Stimulated activated CD8-positive, alpha-beta memory T cell treated with anti-CD3 and anti-CD28 coated beads, Interleukin-7, amount 100 ng/mL, for 1 hour (primary cell): ENCODE measurements at regions not wholly inside any gene's neighbourhood (a gene's known extent, or its start where the extent isn't known, plus 50 kb on each side); places are given as distances from the start of the nearest gene placed in this dataset.

Experiments
- DNase-seq, 2 donors: peaks; one replicate each; pipeline ENCODE4 v3.0.0-alpha.2; 2020; ENCODE audit warnings: low read depth in 2 of 2

DNA sequence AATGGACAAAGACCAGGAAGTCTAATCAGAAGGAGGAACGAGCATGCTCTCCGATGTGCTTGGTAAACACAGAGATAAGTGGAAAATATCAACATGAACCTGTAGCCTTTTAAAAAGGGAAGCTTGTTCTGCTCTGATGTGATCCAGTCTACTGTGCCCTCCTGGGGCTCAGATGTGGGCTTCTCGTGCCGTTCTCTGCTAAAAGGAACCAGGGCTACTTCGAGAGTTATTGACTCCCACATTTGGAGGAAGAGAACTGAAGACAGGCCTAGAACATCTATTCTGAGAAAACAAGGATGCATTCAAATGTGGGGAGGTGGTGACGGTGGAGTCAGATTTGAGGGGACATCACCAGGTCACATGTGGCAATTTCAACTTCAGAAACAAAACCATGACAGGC lies 325.4 kb downstream of the GLRX3 start:
- DNase-seq: no peak

DNA sequence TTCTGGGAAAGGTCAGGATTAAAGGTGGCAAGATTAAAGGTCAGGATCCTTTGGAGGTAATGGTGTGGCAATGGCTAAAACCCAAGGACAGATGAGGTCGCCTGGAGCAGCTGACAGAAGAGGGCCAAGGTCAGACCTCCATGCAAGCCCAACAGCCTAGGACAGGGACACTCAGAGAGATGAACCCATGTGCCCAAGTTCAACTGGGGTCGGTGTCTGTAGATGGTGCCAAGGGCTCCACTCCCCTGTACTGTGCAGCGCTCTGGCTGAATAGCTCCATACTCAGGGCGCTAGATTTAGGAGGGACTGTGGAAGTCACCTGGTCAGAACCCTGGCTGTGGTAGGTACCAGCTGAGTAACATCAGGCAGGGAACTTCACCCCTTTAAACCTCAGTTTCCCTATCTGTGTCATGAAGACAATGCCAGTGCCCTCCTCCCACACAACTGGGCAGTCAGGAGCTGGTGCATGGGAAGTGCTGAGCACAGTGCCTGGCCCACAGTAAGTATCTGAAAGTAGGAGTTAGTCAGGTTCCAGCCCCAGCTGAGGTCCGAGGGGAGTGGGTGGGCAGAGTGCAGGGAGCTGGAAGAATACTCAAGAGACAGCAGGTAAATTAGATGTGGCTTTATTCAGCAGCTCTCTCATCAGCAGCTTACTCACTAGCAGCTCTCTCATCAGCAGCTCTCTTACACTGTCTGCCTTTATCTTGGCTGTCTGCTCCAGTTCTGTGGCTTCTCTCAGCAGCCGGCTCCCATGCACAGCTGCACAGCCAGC lies 327.1 kb downstream of the GLRX3 start:
- DNase-seq: no peak

- no peak for DNase-seq
Observed at GRCh38 chr10:130463876-130464364, 327.7 kb downstream of the GLRX3 start.

DNA sequence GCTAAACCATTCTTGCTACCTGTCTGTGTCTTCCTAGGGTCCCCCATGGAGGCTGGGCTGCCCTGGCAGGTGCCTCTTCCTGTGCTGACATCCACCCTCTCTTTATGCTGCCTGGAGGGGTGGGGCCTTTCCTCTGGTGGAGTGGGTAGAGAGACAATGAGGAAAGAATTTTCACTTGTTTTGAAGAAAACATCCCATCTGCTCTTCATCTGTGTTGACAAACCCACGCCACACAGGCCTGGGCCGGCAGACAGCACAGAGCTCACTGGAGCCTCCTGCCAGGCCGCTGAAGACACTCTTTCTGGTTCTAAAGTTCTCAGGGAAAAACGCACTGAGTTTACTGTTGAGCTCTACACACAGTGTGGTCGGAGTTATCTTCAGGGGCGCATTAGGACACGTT lies 328.2 kb downstream of the GLRX3 start:
- no peak for DNase-seq

GRCh38 chr10:130466271-130466997 lies 330.2 kb downstream of the GLRX3 start:
- no peak for DNase-seq

DNA sequence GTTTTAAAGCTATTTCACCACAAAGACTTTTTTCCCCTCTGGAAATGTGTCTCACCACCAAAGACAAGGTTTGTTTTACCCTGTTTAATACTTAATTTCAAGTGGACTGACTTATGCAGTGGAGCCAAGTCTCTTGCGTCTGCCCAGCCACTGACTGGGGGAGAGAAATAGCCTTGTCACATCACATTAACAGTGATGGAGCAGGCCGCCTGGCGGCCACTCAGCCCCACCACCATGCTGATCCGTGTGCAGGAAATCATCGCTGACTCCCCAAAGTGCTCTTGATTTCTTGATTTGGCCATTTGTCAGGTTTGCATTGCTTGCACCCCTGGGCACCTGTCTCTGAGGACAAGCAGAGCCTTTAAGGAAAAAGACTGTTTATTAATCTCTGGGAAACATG lies 334.1 kb downstream of the GLRX3 start:
- DNase-seq: no peak

- DNase-seq: no peak
Observed at GRCh38 chr10:130470973-130471372, 334.8 kb downstream of the GLRX3 start.

DNA sequence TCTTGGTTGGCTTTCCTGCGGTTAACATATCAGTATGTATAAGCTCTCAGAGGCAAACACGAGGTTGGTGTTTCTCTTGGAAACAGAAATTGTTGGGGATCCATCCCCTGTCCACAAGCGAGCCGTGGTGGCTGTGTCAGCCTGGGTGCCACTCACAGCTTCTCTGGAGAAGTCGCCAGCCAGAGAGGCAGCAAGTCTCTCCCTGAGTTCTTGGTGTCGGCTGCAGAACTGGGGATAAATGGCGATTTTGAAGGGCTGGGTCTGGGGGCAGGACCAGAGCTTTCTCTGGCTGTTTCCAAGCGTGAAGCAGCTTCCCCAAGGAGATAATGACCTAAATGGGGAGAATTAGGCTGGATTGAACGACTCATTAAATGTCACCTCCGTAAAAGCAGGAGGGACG lies 335.3 kb downstream of the GLRX3 start:
- no peak for DNase-seq

DNA sequence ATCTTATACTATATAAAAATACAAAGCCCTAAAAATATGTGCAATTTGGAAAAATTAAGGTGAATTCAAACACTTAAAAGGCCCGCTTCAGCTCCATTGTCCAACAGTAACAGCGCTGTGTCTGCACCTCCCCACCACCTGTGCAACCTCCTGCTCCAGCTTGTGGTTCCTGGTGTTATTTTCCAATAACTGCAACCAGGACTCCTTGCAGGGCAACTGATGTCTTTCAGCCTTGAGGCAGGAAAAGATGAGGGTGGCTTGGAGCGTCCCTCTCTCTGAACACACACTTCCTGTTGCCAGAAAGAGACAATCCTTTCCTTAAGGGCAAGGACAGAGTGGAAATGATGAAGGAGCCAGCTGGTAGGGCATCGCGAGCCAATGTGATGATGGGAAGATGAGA lies 336.0 kb downstream of the GLRX3 start:
- no peak for DNase-seq

DNA sequence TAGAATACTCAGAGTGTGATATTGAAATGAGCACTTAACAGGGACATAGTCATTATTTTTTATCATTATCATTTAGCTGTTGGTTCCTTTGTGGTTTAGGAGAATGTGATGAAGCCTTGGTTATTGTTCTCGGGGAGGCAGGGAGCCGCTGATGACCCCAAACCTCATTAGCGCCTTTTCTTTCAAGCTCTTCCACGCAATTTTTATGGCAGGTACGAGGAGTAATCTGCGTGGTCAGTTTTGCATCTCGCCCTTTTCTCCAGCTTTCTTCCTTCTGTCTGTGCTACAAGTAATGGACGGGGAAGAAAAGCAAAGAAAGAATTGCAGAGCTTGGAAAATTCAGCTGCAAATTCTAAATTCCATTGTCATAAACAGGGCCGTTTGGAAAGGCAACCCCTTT lies 338.4 kb downstream of the GLRX3 start:
- DNase-seq: no peak

DNA sequence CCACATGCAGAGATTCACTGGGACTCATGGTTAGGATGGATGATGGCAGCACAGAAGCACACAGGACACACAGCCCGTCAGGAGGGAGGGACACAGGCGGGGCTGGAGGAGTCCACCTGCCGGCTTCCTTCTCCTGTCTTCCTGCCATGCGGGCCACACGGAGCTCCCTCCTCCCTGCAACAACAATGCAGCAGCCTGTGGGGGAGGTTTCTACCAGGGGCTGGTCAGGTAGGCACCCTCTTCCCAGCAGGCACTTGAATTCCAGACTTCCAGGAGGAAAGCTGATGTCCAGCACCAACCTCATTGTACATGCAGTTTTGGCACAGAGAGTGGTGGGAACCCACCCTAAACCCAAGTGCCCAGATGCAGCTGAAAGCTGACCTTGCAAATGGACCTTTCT lies 341.2 kb downstream of the GLRX3 start:
- no peak for DNase-seq

GRCh38 chr10:130479146-130479545 lies 343.0 kb downstream of the GLRX3 start:
- no peak for DNase-seq

DNA sequence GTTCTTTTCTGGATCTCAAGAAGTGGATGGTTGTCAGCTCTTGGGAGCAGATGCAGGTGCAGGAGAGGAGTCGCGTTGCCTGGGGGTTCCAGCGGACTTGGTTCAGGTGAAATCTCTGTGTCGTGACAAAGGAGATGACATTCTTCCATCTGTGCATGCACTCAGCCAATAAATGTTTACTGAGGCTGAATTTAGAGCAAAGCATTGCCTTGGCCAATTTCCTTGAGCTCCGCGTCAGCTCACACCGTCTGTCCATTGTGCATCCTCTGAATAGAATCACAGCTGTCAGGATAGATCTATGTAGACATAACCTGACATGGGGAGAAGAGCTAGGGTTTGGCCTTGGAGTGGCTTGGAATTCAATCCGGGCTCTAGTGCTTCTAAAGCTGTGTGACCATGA lies 343.7 kb downstream of the GLRX3 start:
- DNase-seq: no peak

DNA sequence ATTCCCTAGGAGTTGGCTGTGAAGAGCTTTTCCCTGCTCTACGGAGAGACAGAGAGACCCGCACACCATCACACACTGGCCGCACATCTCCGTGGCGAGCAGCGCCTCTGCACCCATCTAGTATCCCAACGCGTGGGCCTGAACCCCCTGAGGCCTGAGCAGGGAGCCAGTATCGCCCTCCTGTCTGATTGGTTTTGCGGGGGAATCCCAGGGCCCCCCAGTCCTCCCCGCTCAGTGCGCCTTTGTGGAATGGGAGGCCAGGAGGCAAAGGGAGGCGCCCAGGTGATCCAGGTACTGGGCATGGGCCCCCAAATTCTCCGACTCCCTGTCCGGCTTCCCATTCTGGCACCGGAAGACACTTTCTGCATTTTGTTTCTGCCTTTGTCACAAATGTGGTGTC lies 344.3 kb downstream of the GLRX3 start:
- no peak for DNase-seq

DNA sequence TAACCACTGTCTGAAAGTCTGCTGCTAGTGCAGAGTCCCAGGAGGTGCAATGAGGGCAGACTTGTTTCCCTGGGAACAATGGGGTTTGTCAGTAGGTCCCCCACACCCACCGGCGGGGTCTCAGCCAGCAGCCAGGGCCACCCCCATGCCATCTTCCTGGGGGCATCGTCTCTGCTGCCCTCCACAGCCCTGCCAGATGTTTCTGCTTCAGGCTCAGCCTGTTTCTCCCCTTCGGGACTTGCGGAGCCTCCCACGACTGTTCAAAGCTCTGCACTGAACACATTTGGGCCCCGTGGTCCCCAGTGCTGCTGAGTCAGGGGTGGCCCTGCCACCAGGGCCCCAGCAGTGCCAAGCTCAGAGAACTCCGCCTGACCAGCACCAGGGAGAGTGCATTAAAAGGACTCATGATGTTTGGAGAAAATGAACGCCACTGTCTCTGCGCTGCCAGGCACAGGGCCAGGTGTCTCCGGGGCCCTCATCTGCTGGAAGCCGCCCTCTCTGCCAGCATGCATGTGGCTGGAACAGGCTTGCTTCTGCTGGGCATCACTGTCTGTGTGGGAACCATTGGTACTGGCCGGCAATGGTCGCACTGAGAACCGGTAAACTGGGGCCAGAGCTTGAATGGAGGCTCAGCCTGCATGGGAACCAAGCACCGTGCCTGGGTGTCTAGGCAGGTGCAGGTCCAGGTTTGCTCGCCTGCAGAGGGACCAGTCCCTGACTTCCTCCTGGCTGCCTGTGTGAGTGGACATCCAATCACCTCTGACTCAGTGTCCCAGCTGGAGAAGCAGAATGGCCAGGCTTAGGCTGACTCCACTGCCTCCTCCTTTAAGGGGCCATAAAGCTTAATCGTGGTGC lies 345.1 kb downstream of the GLRX3 start:
- no peak for DNase-seq

GRCh38 chr10:130481936-130482335 lies 345.7 kb downstream of the GLRX3 start:
- no peak for DNase-seq

DNA sequence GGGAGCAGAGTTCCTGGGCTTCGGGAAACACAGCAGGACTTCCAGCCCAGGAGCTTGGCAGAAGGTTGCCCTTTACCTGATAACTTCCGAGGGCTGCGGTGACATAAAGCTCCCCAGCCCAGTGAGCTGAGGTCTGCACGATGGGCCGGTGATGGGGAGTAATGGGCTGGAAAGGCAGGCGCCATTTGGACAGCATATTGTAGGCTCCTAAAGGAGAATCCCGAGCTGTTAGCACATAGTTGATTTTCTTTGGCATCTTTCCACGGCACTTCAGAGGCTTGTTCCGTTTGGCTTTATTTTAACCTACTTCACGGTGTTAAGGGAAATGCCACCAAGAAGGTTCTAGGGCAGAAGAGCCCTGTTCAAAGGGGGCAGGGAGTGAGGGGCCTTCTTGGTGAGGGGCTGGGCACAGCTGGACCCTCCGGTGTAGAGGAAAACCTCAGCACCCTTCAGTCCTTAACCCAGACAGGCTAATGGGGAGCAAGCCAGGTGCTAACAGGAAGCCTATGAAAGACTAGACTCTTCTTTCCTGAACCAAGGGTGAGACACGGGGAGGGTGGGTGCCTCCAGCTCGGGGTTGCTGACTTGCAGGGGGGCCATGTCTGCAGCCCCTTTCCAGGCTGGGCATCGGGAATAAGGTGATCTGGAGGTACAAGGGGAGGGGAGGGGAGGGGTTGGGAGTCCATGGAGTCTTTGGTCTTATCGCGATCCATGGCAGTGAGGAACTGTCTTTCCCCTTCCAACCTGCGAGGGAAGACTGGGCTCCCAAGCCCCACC lies 347.7 kb downstream of the GLRX3 start:
- no peak for DNase-seq

DNA sequence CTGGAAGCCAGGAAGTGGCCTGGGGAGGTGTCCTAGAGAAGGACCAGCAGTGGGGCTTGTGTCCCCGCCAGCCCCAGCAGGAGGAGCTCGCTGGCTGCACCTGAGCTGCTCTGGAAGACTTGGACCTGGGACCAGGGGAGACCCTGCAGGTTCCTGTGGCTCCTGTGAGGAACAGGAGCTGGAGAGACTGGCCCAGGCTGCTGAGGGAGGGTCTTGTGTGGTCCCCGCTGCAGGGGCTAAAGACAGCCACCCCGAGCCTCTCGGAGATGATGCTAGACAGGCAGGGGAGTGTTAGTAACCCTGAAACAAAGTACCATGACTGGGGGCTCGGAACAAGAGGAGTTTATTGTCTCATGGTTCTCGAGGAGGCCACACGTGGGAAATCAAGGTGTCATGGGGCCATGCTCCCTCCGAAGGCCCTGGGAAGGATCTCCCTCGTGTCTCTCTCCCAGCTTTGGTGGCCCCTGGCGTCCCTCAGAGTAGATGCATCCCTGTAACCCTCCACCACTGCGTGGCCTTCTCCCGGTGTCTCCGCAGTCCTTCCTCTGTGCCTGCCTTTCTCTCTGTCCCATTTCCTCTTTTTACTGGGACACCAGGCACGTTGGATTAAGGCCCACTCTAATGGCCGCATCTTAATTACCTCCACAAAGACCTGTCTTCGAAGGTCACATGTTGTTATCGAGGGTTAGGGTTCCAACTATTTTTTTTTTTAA lies 348.4 kb downstream of the GLRX3 start:
- DNase-seq: no peak

GRCh38 chr10:130485236-130485957 lies 349.2 kb downstream of the GLRX3 start:
- no peak for DNase-seq
